ENCODE measurements at regions not wholly inside any gene's neighbourhood (a gene's known extent, or its start where the extent isn't known, plus 50 kb on each side); places are given as distances from the start of the nearest gene placed in this dataset.

DNA sequence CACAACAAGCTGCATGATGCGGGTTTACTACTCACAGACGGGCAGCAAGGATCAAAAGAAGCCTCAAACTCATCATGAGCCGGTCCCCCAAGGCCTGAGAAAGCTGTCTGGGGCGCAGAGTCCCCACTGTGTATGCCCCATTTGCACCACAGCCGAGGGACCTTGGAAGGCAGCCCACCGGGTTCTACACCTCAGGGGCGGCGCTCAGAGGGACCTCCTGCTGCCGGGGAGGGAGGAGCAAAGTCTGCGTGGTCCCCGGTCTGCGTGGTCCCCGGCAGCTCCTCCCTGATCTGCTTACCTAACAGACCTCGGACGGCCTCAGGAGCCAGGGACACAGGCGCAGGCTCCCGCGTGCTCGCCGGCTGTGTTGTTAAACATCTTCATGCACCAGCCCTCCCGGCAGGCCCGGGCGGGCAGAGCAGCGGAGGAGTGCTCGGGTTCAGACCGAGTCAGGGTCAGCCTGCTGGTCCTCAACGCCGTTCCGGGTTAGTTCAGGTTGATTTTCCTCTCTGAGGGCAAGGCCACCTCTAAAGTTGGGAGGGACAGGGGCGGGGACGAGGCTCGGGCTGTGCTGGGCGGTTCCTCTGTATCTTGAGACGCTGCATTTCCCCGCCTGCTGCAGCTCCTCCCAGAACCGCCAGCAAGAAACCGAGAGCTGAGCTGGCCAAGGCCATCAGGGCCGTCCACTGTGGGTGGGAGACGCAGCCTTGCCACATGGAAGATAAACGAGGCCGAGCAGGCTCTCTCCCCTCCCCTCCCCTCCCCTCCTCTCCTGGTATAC lies 74.6 kb downstream of the MRPL36 start:
- TF ChIP-seq, protein P1, sequence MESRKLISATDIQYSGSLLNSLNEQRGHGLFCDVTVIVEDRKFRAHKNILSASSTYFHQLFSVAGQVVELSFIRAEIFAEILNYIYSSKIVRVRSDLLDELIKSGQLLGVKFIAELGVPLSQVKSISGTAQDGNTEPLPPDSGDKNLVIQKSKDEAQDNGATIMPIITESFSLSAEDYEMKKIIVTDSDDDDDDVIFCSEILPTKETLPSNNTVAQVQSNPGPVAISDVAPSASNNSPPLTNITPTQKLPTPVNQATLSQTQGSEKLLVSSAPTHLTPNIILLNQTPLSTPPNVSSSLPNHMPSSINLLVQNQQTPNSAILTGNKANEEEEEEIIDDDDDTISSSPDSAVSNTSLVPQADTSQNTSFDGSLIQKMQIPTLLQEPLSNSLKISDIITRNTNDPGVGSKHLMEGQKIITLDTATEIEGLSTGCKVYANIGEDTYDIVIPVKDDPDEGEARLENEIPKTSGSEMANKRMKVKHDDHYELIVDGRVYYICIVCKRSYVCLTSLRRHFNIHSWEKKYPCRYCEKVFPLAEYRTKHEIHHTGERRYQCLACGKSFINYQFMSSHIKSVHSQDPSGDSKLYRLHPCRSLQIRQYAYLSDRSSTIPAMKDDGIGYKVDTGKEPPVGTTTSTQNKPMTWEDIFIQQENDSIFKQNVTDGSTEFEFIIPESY (IDR thresholded peaks at IDR 0.05), result no peak
- TF ChIP-seq, protein P2, sequence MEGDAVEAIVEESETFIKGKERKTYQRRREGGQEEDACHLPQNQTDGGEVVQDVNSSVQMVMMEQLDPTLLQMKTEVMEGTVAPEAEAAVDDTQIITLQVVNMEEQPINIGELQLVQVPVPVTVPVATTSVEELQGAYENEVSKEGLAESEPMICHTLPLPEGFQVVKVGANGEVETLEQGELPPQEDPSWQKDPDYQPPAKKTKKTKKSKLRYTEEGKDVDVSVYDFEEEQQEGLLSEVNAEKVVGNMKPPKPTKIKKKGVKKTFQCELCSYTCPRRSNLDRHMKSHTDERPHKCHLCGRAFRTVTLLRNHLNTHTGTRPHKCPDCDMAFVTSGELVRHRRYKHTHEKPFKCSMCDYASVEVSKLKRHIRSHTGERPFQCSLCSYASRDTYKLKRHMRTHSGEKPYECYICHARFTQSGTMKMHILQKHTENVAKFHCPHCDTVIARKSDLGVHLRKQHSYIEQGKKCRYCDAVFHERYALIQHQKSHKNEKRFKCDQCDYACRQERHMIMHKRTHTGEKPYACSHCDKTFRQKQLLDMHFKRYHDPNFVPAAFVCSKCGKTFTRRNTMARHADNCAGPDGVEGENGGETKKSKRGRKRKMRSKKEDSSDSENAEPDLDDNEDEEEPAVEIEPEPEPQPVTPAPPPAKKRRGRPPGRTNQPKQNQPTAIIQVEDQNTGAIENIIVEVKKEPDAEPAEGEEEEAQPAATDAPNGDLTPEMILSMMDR (IDR thresholded peaks at IDR 0.05 in 2 of 3, conservative IDR thresholded peaks at IDR 0.05 in 1 of 3; ENCODE audit: control insufficient read depth in 2 of 3, extremely low read depth in 1 of 3, insufficient read depth in 1 of 3, low read depth in 3 of 3, low read length in 3 of 3), result no peak
- TF ChIP-seq ZNF217 (IDR thresholded peaks at IDR 0.05) (no peak), MEF2A (IDR thresholded peaks at IDR 0.05; ENCODE audit: insufficient read depth, low read depth, low read length) (no peak), RB1 (IDR thresholded peaks at IDR 0.05; ENCODE audit: borderline replicate concordance) (no peak), TAF1 (IDR thresholded peaks at IDR 0.05; ENCODE audit: borderline replicate concordance, low read depth, low read length) (no peak)

Data from GM12878 (cell line).